ENCODE measurements at regions not wholly inside any gene's neighbourhood (a gene's known extent, or its start where the extent isn't known, plus 50 kb on each side); places are given as distances from the start of the nearest gene placed in this dataset.

- TF ChIP-seq, protein P1, sequence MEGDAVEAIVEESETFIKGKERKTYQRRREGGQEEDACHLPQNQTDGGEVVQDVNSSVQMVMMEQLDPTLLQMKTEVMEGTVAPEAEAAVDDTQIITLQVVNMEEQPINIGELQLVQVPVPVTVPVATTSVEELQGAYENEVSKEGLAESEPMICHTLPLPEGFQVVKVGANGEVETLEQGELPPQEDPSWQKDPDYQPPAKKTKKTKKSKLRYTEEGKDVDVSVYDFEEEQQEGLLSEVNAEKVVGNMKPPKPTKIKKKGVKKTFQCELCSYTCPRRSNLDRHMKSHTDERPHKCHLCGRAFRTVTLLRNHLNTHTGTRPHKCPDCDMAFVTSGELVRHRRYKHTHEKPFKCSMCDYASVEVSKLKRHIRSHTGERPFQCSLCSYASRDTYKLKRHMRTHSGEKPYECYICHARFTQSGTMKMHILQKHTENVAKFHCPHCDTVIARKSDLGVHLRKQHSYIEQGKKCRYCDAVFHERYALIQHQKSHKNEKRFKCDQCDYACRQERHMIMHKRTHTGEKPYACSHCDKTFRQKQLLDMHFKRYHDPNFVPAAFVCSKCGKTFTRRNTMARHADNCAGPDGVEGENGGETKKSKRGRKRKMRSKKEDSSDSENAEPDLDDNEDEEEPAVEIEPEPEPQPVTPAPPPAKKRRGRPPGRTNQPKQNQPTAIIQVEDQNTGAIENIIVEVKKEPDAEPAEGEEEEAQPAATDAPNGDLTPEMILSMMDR (IDR thresholded peaks at IDR 0.05; ENCODE audit: low read depth, low read length, missing control alignments) = no peak
- Histone ChIP-seq H3K4me3 (ENCODE audit: low read depth, low read length) (no peak overlapping the region), H3K36me3 (replicated peaks) (no peaks in the 10 kb centered on the region), H3K27ac (no peak overlapping the region), H3K27me3 (replicated peaks) (no peaks in the 10 kb centered on the region)
- no peak for DNase-seq
- in situ Hi-C loops (cut with HindIII; ENCODE audit: low pct_ligation_motif_present, low sequenced_read_pairs) = no loop called here
These were observed 487.6 kb downstream of the EFNB2 start for GRCh38 chr13:106047859-106048258.

DNA sequence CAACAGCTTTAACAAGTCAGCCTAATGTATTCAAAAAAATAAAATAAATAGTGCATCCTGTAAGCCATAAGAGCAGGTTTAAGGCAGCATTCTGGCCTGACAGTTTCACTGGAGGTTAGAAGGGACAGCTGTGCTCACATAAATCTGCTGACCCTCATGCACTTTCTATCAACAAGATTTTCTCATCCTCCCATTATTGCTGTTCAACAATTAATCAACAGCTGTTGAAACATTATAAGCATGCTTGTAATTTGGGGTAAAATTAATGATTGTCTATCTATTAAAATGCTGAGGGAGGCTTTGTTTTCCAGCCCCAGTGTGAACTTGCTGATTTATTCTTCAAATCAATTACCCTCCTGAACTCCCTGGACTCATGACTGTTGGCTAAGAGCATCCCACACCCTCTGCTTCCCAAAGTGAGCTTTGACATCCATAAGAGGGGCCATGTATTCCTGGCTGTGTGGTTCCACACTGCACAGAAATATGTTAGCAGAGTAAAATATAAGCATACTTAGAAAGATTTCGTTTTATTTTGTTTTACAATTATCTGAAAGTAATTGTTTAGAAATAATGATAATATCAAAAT is 492.4 kb downstream of the EFNB2 start:
- in situ Hi-C loops (cut with HindIII; ENCODE audit: low pct_ligation_motif_present, low sequenced_read_pairs) = no loop called here
- TF ChIP-seq, protein P1 (IDR thresholded peaks at IDR 0.05; ENCODE audit: low read depth, low read length, missing control alignments) = no peak

GRCh38 chr13:106041445-106041844 is 494.0 kb downstream of the EFNB2 start:
- DNase-seq = no peak
- no peaks in the 10 kb centered on the region for H3K36me3 ChIP-seq (replicated peaks)

More for the DNA sequence above, 492.4 kb downstream of the EFNB2 start:
- H3K4me3 ChIP-seq (ENCODE audit: low read depth, low read length) = no peak overlapping the region
- H3K27me3 ChIP-seq (replicated peaks) = no peaks in the 10 kb centered on the region
- no peak overlapping the region for H3K27ac ChIP-seq
- no peak for DNase-seq
- H3K36me3 ChIP-seq (replicated peaks) = no peaks in the 10 kb centered on the region

GRCh38 chr13:106038752-106039151 is 496.7 kb downstream of the EFNB2 start:
- Histone ChIP-seq H3K27me3 (replicated peaks) (no peaks in the 10 kb centered on the region), H3K4me3 (ENCODE audit: low read depth, low read length) (no peak overlapping the region), H3K36me3 (replicated peaks) (no peaks in the 10 kb centered on the region), H3K27ac (no peak overlapping the region)
- in situ Hi-C loops (cut with HindIII; ENCODE audit: low pct_ligation_motif_present, low sequenced_read_pairs) = no loop called here
- peak; percentile 76 for DNase-seq
- TF ChIP-seq, protein P1 (IDR thresholded peaks at IDR 0.05; ENCODE audit: low read depth, low read length, missing control alignments) = no peak

More at GRCh38 chr13:106041445-106041844, 494.0 kb downstream of the EFNB2 start:
- Histone ChIP-seq H3K27me3 (replicated peaks) (no peaks in the 10 kb centered on the region), H3K4me3 (ENCODE audit: low read depth, low read length) (no peak overlapping the region), H3K27ac (no peak overlapping the region)
- TF ChIP-seq, protein P1 (IDR thresholded peaks at IDR 0.05; ENCODE audit: low read depth, low read length, missing control alignments) = no peak
- in situ Hi-C loops (cut with HindIII; ENCODE audit: low pct_ligation_motif_present, low sequenced_read_pairs) = no loop called here

DNA sequence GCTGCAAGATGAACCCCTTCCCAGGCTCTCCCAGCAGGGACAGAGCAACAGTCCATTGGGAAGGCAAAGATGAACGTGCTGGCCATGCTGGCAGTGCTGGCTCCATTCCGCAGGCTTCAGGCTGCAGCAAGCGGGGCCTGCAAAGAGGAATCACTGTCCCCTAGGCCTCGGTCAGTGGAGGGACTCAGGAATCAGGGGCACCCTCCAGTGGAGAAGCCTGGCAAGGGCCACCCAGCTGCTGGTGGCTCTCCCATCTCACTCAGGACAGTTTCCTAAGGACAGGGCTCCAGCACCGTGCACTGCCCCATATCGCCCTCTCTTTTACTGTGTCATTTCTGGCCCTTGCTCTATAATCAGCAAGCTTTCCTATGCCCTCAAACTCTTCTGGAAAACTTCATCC is 498.6 kb downstream of the EFNB2 start:
- H3K36me3 ChIP-seq (replicated peaks) = no peaks in the 10 kb centered on the region
- H3K27ac ChIP-seq = no peak overlapping the region
- H3K4me3 ChIP-seq (ENCODE audit: low read depth, low read length) = no peak overlapping the region
- H3K27me3 ChIP-seq (replicated peaks) = no peaks in the 10 kb centered on the region
- TF ChIP-seq, protein P1 (IDR thresholded peaks at IDR 0.05; ENCODE audit: low read depth, low read length, missing control alignments) = no peak
- DNase-seq = no peak
- in situ Hi-C loops (cut with HindIII; ENCODE audit: low pct_ligation_motif_present, low sequenced_read_pairs) = no loop called here

GRCh38 chr13:106034201-106034600 is 501.3 kb downstream of the EFNB2 start:
- Histone ChIP-seq H3K4me3 (ENCODE audit: low read depth, low read length) (no peak overlapping the region), H3K27ac (no peak overlapping the region), H3K36me3 (replicated peaks) (no peaks in the 10 kb centered on the region), H3K27me3 (replicated peaks) (no peaks in the 10 kb centered on the region)
- TF ChIP-seq, protein P1 (IDR thresholded peaks at IDR 0.05; ENCODE audit: low read depth, low read length, missing control alignments) = no peak
- DNase-seq = no peak
- in situ Hi-C loops (cut with HindIII; ENCODE audit: low pct_ligation_motif_present, low sequenced_read_pairs) = no loop called here

All from brain microvascular endothelial cell (primary cell).